ENCODE measurements at regions not wholly inside any gene's neighbourhood (a gene's known extent, or its start where the extent isn't known, plus 50 kb on each side); places are given as distances from the start of the nearest gene placed in this dataset.

GRCh38 chr6:81328700-81329099 is 423.8 kb downstream of the TENT5A start:
- H3K4me1 Mint-ChIP-seq: no peaks in the 10 kb centered on the region
- no peaks in the 10 kb centered on the region for H3K9me2 ChIP-seq (ENCODE audit: insufficient read depth)
- no peak for ATAC-seq
- no peaks in the 10 kb centered on the region for H3F3A ChIP-seq (replicated peaks; ENCODE audit: low read depth)
- no peak overlapping the region for H3K4me3 Mint-ChIP-seq
- DNase-seq (ENCODE audit: low spot score): no peak
- H3K27ac ChIP-seq (ENCODE audit: low read depth): no peak overlapping the region
- no peaks in the 10 kb centered on the region for H3K36me3 ChIP-seq (ENCODE audit: insufficient read depth)
- no peak for TF ChIP-seq POLR2AphosphoS5 (IDR thresholded peaks at IDR 0.05; ENCODE audit: low read depth)
- TF ChIP-seq ETS1 (IDR thresholded peaks at IDR 0.05): no peak
- no peak for TF ChIP-seq NANOG (IDR thresholded peaks at IDR 0.05; ENCODE audit: borderline replicate concordance)
- TF ChIP-seq ZNF462 (CRISPR knock-in tag; IDR thresholded peaks at IDR 0.05): no peak
- no peak for TF ChIP-seq REST (IDR thresholded peaks at IDR 0.05; ENCODE audit: unreplicated experiment)
- TF ChIP-seq CREB1 (CRISPR knock-in tag; IDR thresholded peaks at IDR 0.05; ENCODE audit: low read depth): no peak
- TF ChIP-seq EZH2 (IDR thresholded peaks at IDR 0.05; ENCODE audit: low read depth, unreplicated experiment): no peak
- no peak overlapping the region for H3K27ac Mint-ChIP-seq
- no peaks in the 10 kb centered on the region for H4K20me1 ChIP-seq (replicated peaks; ENCODE audit: insufficient read depth)
- no peaks in the 10 kb centered on the region for H3K79me2 ChIP-seq (replicated peaks; ENCODE audit: insufficient read depth)
- no peaks in the 10 kb centered on the region for H3K36me3 Mint-ChIP-seq (ENCODE audit: low read depth)
- no peak overlapping the region for H3K4me2 ChIP-seq
- no peaks in the 10 kb centered on the region for H3K9me3 Mint-ChIP-seq
- no peaks in the 10 kb centered on the region for H3K27me3 ChIP-seq (ENCODE audit: insufficient read depth)
- no peaks in the 10 kb centered on the region for H3K4me1 ChIP-seq (ENCODE audit: insufficient read depth)
- H2AFZ ChIP-seq: no peak overlapping the region
- no peaks in the 10 kb centered on the region for H3K27me3 Mint-ChIP-seq (ENCODE audit: insufficient read depth, low read depth, poor library complexity)
- no peak overlapping the region for H3K4me3 ChIP-seq

Measured in GM23338 (cell line).